Subcutaneous abdominal adipose tissue (tissue), 5 donors: ENCODE measurements at regions not wholly inside any gene's neighbourhood (a gene's known extent, or its start where the extent isn't known, plus 50 kb on each side); places are given as distances from the start of the nearest gene placed in this dataset.
"Not testable (repeated sequence)": the region's sequence is repeated elsewhere in the genome, so short reads cannot be mapped to it uniquely, and the experiment has no call there.

ENCODE experiments used
- H3K27ac ChIP-seq: one replicate; pipeline ENCODE4 v1.7.0; 2013; ENCODE audit warnings: low read depth, mild to moderate bottlenecking, inconsistent platforms, low read length, moderate library complexity
- H3K27me3 ChIP-seq, 5 donors: one replicate each; pipeline ENCODE4 v1.7.0; 2013; ENCODE audit warnings: low read length in 5 of 5, inconsistent platforms in 1 of 5; ENCODE audit not compliant: control insufficient read depth in 5 of 5, insufficient read depth in 4 of 5
- H3K36me3 ChIP-seq, 5 donors: one replicate each; pipeline ENCODE4 v1.7.0; 2013; ENCODE audit warnings: low read length in 5 of 5; ENCODE audit not compliant: control insufficient read depth in 5 of 5, insufficient read depth in 5 of 5
- H3K4me1 ChIP-seq, 5 donors: one replicate each; pipeline ENCODE4 v1.7.0; 2013; ENCODE audit warnings: low read length in 5 of 5, mild to moderate bottlenecking in 3 of 5, moderate library complexity in 1 of 5; ENCODE audit not compliant: control insufficient read depth in 5 of 5, insufficient read depth in 5 of 5
- H3K4me3 ChIP-seq, 5 donors: one replicate each; pipeline ENCODE4 v1.7.0; 2013; ENCODE audit warnings: low read length in 5 of 5, low read depth in 1 of 5
- H3K9ac ChIP-seq, 5 donors: one replicate each; pipeline ENCODE4 v1.7.0; 2013; ENCODE audit warnings: low read length in 5 of 5, mild to moderate bottlenecking in 4 of 5, moderate library complexity in 3 of 5
- H3K9me3 ChIP-seq, 5 donors: one replicate each; pipeline ENCODE4 v1.7.0; 2013; ENCODE audit warnings: low read length in 5 of 5; ENCODE audit not compliant: control insufficient read depth in 5 of 5
- donor health status: healthy.
- donor health status: healthy.
- donor health status: healthy.
- donor health status: healthy.
- donor health status: healthy.

GRCh38 chr6:33507261-33507660 is 52.9 kb downstream of the ZBTB9 start:
- Histone ChIP-seq H3K27me3 (peaks cover 0 to 7% (median 0%) of the 10 kb centered on the region in 5 donors), H3K36me3 (no peaks in the 10 kb centered on the region), H3K4me3 (no peak overlapping the region), H3K27ac (no peak overlapping the region), H3K9me3 (no peaks in the 10 kb centered on the region), H3K4me1 (peaks cover 0 to 19% (median 11%) of the 10 kb centered on the region in 5 donors), H3K9ac (no peak overlapping the region)

- Histone ChIP-seq H3K9ac (peak overlapping the region in 3 of 5 donors; percentile 11 to 60 (median 45)), H3K9me3 (no peaks in the 10 kb centered on the region), H3K27me3 (peaks cover 0 to 16% (median 5%) of the 10 kb centered on the region in 5 donors), H3K27ac (no peak overlapping the region), H3K36me3 (no peaks in the 10 kb centered on the region), H3K4me1 (peaks cover 0 to 19% (median 11%) of the 10 kb centered on the region in 5 donors), H3K4me3 (peak overlapping the region; percentile 9 to 59 (median 41))
Observed at GRCh38 chr6:33508935-33509926, 54.9 kb downstream of the ZBTB9 start.

DNA sequence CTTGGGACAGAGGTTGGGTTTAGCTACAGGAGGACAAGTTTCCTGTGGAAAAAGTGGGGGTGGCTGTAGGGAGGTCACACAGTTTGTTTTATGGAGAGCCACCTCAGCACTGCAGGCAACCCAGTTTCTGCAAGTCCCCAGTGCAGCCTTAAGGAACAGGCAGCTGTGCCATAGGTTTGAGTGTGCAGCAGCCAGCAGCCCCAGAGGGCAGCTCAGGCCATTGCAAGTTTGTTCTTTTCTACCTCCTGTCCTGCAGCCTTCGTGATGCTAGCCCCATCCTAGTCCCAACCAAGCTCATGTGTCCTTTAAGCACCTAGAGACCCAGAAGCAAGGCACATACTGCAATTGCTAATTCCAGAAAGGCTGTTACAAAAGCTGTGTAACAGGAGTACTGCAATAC is 58.8 kb downstream of the ZBTB9 start:
- Histone ChIP-seq H3K27ac (no peak overlapping the region), H3K9ac (no peak overlapping the region), H3K4me1 (peaks cover 0 to 11% (median 10%) of the 10 kb centered on the region in 5 donors), H3K9me3 (no peaks in the 10 kb centered on the region), H3K27me3 (peaks cover 0 to 20% (median 5%) of the 10 kb centered on the region in 5 donors), H3K36me3 (no peaks in the 10 kb centered on the region), H3K4me3 (no peak overlapping the region)

DNA sequence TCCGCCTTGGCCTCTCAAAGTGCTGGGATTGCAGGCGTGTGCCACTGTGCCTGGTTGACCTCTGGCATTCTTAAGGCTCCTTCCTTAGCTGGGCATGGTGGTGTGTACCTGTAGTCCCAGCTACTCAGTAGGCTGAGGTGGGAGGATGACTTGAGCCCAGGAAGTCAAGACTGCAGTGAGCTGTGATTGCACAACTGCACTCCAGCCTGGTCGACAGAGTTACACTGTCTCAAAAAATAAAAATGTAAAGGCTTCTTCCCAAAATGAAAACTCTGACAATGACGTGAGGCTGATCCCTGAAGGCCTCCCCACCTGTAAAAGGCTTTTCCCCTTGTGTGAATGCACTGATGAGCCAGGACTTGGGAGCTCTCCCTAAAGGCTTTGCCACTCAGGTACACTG is 62.4 kb downstream of the ZBTB9 start:
- H3K9me3 ChIP-seq = no peaks in the 10 kb centered on the region
- peaks cover 0 to 14% (median 5%) of the 10 kb centered on the region in 5 donors for H3K27me3 ChIP-seq
- H3K9ac ChIP-seq = no peak overlapping the region
- H3K4me3 ChIP-seq = no peak overlapping the region
- H3K36me3 ChIP-seq = no peaks in the 10 kb centered on the region
- no peaks in the 10 kb centered on the region for H3K4me1 ChIP-seq
- no peak overlapping the region for H3K27ac ChIP-seq

DNA sequence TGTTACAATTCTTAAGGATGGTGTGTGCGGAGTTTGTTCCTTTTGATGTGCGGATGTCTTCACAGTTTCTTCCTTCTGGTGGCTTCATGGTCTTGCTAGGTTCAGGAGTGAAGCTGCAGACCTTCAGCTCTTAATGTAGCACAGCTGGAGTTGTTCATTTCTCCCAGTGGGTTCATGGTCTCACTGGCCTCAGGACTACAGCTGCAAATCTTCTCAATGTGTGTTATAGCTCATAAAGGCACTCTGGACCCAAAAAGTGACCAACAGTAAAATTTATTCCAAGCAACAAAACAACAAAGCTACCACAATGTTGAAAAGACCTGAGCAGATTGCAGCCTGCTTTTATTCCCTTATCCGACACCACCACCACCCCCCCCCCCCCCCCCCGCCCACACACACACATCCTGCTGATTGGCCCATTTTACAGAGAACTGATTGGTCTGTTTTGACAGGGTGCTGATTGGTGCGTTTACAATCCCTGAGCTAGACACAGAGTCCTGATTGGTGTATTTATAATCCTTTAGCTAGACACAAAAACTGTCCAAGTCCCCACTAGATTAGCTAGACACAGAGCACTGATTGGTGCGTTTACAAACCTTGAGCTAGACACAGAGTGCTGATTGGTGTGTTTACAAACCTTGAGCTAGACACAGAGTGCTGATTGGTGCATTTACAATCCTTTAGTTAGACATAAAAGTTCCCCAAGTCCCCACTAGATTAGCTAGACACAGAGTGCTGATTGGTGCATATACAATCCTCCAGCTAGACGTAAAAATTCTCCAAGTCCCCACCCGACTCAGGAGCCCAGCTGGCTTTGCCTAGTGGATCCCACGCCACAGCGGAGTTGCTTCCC is 59.2 kb downstream of the BAK1 start:
- not testable (repeated sequence) for H3K4me1 ChIP-seq, H3K4me3 ChIP-seq, H3K9ac ChIP-seq, H3K36me3 ChIP-seq, H3K9me3 ChIP-seq, H3K27me3 ChIP-seq, H3K27ac ChIP-seq

DNA sequence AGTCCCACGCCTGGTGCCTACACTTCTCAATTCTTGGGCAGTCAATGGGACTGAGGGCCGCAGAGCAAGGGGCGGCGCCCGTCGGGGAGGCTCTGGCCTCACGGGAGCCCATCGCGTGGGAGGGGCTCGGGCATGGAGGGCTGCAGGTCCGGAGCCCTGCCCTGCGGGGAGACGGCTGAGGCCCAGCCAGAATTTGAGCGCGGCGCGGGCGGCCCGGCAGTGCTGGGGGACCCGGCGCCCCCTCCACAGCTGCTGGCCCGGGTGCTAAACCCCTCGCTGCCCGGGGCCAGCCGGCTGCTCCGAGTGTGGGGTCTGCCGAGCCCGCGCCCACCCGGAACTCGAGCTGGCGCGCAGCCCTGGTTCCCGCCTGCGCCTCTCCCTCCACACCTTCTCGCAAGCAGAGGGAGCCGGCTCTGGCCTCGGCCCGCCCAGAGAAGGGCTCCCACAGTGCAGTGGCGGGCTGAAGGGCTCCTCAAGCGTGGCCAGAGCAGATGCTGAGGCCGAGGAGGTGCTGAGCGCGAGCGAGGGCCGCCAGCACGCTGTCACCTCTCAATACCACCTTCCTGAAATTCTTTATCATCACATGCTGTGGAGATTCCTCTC is 58.5 kb downstream of the BAK1 start:
- Histone ChIP-seq H3K27me3 (peaks cover 0 to 2% (median 0%) of the 10 kb centered on the region in 5 donors), H3K36me3 (no peaks in the 10 kb centered on the region), H3K4me3 (no peak overlapping the region), H3K9ac (no peak overlapping the region), H3K4me1 (no peaks in the 10 kb centered on the region), H3K9me3 (no peaks in the 10 kb centered on the region), H3K27ac (no peak overlapping the region)
